Glutamatergic neuron (in vitro differentiated cells): ENCODE measurements at regions not wholly inside any gene's neighbourhood (a gene's known extent, or its start where the extent isn't known, plus 50 kb on each side); places are given as distances from the start of the nearest gene placed in this dataset.

Experiments used
- DNase-seq: peaks from one replicate; pipeline ENCODE4 v3.0.0; 2022
- H3K27ac Mint-ChIP-seq: one replicate; pipeline ENCODE4 v1.8.0; 2020; ENCODE audit warnings: mild to moderate bottlenecking, mixed read lengths, inconsistent platforms; ENCODE audit not compliant: unreplicated experiment
- H3K27me3 Mint-ChIP-seq: one replicate; pipeline ENCODE4 v1.8.0; 2020; ENCODE audit warnings: mild to moderate bottlenecking, moderate library complexity, mixed read lengths, inconsistent platforms; ENCODE audit not compliant: unreplicated experiment
- H3K36me3 Mint-ChIP-seq: one replicate; pipeline ENCODE4 v1.8.0; 2020; ENCODE audit warnings: mild to moderate bottlenecking, mixed read lengths, inconsistent platforms; ENCODE audit not compliant: unreplicated experiment
- H3K4me1 Mint-ChIP-seq: one replicate; pipeline ENCODE4 v1.8.0; 2020; ENCODE audit warnings: mild to moderate bottlenecking, low read depth, mixed read lengths, inconsistent platforms; ENCODE audit not compliant: unreplicated experiment
- H3K4me3 Mint-ChIP-seq: one replicate; pipeline ENCODE4 v1.8.0; 2020; ENCODE audit warnings: mild to moderate bottlenecking, mixed read lengths, inconsistent platforms; ENCODE audit not compliant: unreplicated experiment
- H3K9me3 Mint-ChIP-seq: one replicate; pipeline ENCODE4 v1.8.0; 2020; ENCODE audit warnings: mild to moderate bottlenecking, moderate library complexity, mixed read lengths, inconsistent platforms; ENCODE audit not compliant: unreplicated experiment
- TF ChIP-seq, protein P1 (sequence below): fragments of 200-600 bp; sonication (generic); IDR thresholded peaks from one replicate; pipeline ENCODE4 v1.5.0; 2021; ENCODE audit not compliant: partially characterized antibody, unreplicated experiment

DNA sequence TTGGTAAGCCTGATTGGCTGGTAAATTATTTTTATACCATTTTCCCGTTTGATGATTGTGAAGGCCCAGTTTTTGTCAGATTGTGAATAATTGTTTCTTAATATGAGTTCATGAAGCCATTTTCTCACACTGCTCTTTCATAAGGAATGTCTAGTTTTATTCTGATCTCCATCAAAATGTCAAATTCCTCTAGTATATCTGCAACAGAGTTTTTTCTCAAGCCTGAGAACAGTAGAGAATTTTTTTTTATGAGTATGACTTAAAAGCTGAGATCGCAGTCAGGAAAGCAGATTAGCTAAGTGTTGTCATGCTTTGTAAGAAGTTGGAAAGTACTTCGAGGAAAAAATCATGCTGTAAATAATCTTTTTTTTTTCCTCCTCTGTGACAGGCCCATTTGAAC lies 484.9 kb upstream of the ATP2B1 start:
- Mint-ChIP-seq H3K27ac (no peak overlapping the region), H3K4me1 (no peaks in the 10 kb centered on the region), H3K4me3 (no peak overlapping the region)

DNA sequence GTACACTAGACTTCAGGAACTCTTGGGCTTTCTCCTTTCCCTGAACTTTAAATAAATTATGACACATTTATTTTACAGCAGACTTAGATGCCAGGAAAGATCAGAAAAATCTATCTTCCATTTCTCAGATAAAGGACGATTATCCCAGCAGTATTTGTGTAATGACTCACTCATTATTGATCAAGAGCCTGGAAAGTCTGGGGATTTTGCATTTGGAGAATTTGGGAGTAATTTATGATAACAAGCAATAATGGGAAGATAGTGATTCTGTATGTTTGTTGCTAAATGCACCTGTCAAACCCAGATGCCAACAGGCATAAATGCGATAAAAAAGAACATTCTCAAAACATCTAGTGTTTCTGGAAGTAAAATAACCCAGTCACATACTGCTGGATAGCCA lies 480.2 kb upstream of the ATP2B1 start:
- no peak overlapping the region for H3K4me3 Mint-ChIP-seq
- TF ChIP-seq, protein P1, sequence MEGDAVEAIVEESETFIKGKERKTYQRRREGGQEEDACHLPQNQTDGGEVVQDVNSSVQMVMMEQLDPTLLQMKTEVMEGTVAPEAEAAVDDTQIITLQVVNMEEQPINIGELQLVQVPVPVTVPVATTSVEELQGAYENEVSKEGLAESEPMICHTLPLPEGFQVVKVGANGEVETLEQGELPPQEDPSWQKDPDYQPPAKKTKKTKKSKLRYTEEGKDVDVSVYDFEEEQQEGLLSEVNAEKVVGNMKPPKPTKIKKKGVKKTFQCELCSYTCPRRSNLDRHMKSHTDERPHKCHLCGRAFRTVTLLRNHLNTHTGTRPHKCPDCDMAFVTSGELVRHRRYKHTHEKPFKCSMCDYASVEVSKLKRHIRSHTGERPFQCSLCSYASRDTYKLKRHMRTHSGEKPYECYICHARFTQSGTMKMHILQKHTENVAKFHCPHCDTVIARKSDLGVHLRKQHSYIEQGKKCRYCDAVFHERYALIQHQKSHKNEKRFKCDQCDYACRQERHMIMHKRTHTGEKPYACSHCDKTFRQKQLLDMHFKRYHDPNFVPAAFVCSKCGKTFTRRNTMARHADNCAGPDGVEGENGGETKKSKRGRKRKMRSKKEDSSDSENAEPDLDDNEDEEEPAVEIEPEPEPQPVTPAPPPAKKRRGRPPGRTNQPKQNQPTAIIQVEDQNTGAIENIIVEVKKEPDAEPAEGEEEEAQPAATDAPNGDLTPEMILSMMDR, result no peak
- H3K36me3 Mint-ChIP-seq, result no peaks in the 10 kb centered on the region
- H3K4me1 Mint-ChIP-seq, result no peaks in the 10 kb centered on the region
- no peak for DNase-seq
- H3K9me3 Mint-ChIP-seq, result no peaks in the 10 kb centered on the region
- no peaks in the 10 kb centered on the region for H3K27me3 Mint-ChIP-seq
- no peak overlapping the region for H3K27ac Mint-ChIP-seq

More for the DNA sequence above, 484.9 kb upstream of the ATP2B1 start:
- Mint-ChIP-seq H3K27me3 (no peaks in the 10 kb centered on the region), H3K9me3 (no peaks in the 10 kb centered on the region), H3K36me3 (no peaks in the 10 kb centered on the region)
- TF ChIP-seq, protein P1, result no peak
- no peak for DNase-seq

DNA sequence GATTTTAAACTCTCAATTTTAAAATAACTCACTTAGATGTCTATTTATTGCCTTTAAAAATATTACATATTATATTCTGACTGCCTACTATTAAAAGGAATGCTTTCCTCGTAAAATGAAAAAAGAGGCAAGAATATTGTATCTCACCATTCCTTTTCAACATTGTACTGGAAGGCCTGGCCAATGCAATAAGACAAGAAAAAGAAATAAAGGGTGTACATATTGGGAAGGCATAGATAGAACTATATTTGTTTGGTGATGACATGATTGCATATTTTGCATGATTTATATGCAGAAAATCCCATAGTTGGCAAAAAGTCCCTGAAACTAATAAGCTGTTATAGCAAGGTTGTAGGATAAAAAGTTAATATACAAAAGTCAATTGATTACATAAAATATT lies 474.6 kb upstream of the ATP2B1 start:
- H3K9me3 Mint-ChIP-seq, result no peaks in the 10 kb centered on the region
- TF ChIP-seq, protein P1, result no peak
- DNase-seq, result no peak
- H3K4me1 Mint-ChIP-seq, result no peaks in the 10 kb centered on the region
- H3K27me3 Mint-ChIP-seq, result no peaks in the 10 kb centered on the region
- H3K27ac Mint-ChIP-seq, result no peak overlapping the region
- H3K4me3 Mint-ChIP-seq, result no peak overlapping the region
- H3K36me3 Mint-ChIP-seq, result no peaks in the 10 kb centered on the region

DNA sequence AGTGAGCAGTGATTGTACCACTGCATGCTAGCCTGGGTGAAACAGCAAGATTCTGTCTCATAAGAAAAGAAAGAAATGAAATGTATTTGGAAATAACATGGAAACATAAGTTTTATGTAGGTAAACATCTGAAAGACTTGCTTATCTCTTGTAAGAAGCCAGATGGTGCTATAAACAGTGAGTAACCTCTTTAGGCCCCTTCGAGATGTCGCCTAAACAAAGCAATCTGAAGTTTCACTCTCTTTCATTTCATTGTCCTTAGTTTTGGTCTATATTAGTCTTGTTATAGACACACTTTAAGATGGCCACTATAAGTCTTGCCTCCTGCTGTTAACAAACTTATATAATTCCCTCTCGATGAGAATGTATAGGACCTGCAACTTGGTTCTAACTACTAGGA lies 472.6 kb upstream of the ATP2B1 start:
- Mint-ChIP-seq H3K36me3 (no peaks in the 10 kb centered on the region), H3K9me3 (no peaks in the 10 kb centered on the region), H3K4me3 (no peak overlapping the region), H3K27me3 (no peaks in the 10 kb centered on the region), H3K4me1 (no peaks in the 10 kb centered on the region), H3K27ac (no peak overlapping the region)
- no peak for DNase-seq
- TF ChIP-seq, protein P1, result no peak

DNA sequence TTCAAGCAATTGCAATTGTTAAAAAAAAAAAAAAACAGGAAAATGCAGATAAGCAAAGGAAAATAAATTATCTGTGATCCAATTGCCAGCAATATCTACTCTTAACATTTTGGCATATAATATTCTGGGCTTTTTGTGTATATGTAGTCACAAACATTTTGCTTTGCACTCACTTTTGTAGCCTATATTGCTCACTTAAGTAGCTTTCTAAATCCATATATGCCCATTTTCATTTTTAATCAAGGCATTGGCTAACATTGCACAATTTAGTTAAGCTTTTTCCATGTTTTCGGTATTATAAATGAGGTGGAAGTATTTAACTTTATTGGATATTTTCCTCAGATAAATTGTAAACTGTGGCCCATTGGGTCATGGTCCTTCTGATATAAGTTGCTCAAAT lies 466.3 kb upstream of the ATP2B1 start:
- Mint-ChIP-seq H3K27me3 (no peaks in the 10 kb centered on the region), H3K4me3 (no peak overlapping the region), H3K36me3 (no peaks in the 10 kb centered on the region), H3K9me3 (no peaks in the 10 kb centered on the region), H3K4me1 (peaks cover 11% of the 10 kb centered on the region), H3K27ac (no peak overlapping the region)
- TF ChIP-seq, protein P1, result no peak
- DNase-seq, result no peak
